NCI-H345 (cell line): ENCODE measurements at regions not wholly inside any gene's neighbourhood (a gene's known extent, or its start where the extent isn't known, plus 50 kb on each side); places are given as distances from the start of the nearest gene placed in this dataset.
"Not testable (repeated sequence)": the region's sequence is repeated elsewhere in the genome, so short reads cannot be mapped to it uniquely, and the experiment has no call there.

Source experiments
- DNase-seq: peaks from one replicate; lab custom pipeline; 2025; lab: John Stamatoyannopoulos, UW

- DNase-seq, result peak; percentile 84
Measured at GRCh38 chr15:87722941-87723691, 533.4 kb downstream of the NTRK3 start.

- no peak for DNase-seq
Measured at GRCh38 chr15:87720235-87720634, 536.3 kb downstream of the NTRK3 start.

- no peak for DNase-seq
Measured at GRCh38 chr15:87716422-87716821, 540.1 kb downstream of the NTRK3 start.

- DNase-seq, result no peak
Measured at GRCh38 chr15:87715252-87715651, 541.3 kb downstream of the NTRK3 start.

GRCh38 chr15:87713475-87713879 lies 543.1 kb downstream of the NTRK3 start:
- no peak for DNase-seq

GRCh38 chr15:87712211-87712610 lies 544.3 kb downstream of the NTRK3 start:
- no peak for DNase-seq

GRCh38 chr15:87711026-87711425 lies 545.5 kb downstream of the NTRK3 start:
- no peak for DNase-seq

- DNase-seq, result no peak
Measured at GRCh38 chr15:87710406-87710805, 546.1 kb downstream of the NTRK3 start.

GRCh38 chr15:87707566-87708130 lies 548.9 kb downstream of the NTRK3 start:
- no peak for DNase-seq

- no peak for DNase-seq
Measured at GRCh38 chr15:87707071-87707470, 549.5 kb downstream of the NTRK3 start.

- DNase-seq, result no peak
Measured at GRCh38 chr15:87706001-87706400, 550.5 kb downstream of the NTRK3 start.

- DNase-seq, result no peak
Measured at GRCh38 chr15:87704276-87704675, 552.3 kb downstream of the NTRK3 start.

- no peak for DNase-seq
Measured at GRCh38 chr15:87703327-87704111, 553.0 kb downstream of the NTRK3 start.

- DNase-seq, result no peak
Measured at GRCh38 chr15:87702270-87702669, 554.3 kb downstream of the NTRK3 start.

GRCh38 chr15:87698467-87698866 lies 558.1 kb downstream of the NTRK3 start:
- DNase-seq, result not testable (repeated sequence)

GRCh38 chr15:87689716-87690115 lies 566.8 kb downstream of the NTRK3 start:
- DNase-seq, result no peak

- no peak for DNase-seq
Measured at GRCh38 chr15:87687523-87687870, 569.0 kb downstream of the NTRK3 start.

- DNase-seq, result no peak
Measured at GRCh38 chr15:87686841-87687522, 569.6 kb downstream of the NTRK3 start.

GRCh38 chr15:87686339-87686738 lies 570.2 kb downstream of the NTRK3 start:
- DNase-seq, result no peak

- no peak for DNase-seq
Measured at GRCh38 chr15:87682527-87682926, 574.0 kb downstream of the NTRK3 start.

- DNase-seq, result no peak
Measured at GRCh38 chr15:87681104-87681503, 575.4 kb downstream of the NTRK3 start.

- no peak for DNase-seq
Measured at GRCh38 chr15:87680208-87680607, 576.3 kb downstream of the NTRK3 start.

- no peak for DNase-seq
Measured at GRCh38 chr15:87675271-87675670, 581.3 kb downstream of the NTRK3 start.
